DND-41 (cell line): ENCODE measurements at regions not wholly inside any gene's neighbourhood (a gene's known extent, or its start where the extent isn't known, plus 50 kb on each side); places are given as distances from the start of the nearest gene placed in this dataset.

ENCODE experiments used
- ATAC-seq: fragments of 200-7000 bp; cut with Tn5 transposase; 3 replicates; pipeline ENCODE4 v1.9.1; 2021; ENCODE audit warnings: low read depth; ENCODE audit not compliant: insufficient read depth
- DNase-seq: peaks from one replicate; pipeline ENCODE4 v3.0.0-alpha.2; 2020
- H2AFZ ChIP-seq: 2 replicates; pipeline ENCODE4 v1.6.0; 2012; ENCODE audit warnings: low read depth, low read length
- H3K27ac ChIP-seq: 2 replicates; pipeline ENCODE4 v1.5.1; 2012; ENCODE audit warnings: low read length, inconsistent platforms
- H3K27me3 ChIP-seq: fragments of 200-600 bp; sonication (generic); 2 replicates; pipeline ENCODE4 v1.6.0; 2012; ENCODE audit warnings: low read length, mild to moderate bottlenecking, inconsistent platforms; ENCODE audit not compliant: insufficient read depth, poor library complexity
- H3K36me3 ChIP-seq: 2 replicates; pipeline ENCODE4 v1.5.1; 2012; ENCODE audit warnings: low read length, inconsistent platforms; ENCODE audit not compliant: insufficient read depth
- H3K4me1 ChIP-seq: 2 replicates; pipeline ENCODE4 v1.5.1; 2012; ENCODE audit warnings: mild to moderate bottlenecking, low read length; ENCODE audit not compliant: insufficient read depth
- H3K4me2 ChIP-seq: 2 replicates; pipeline ENCODE4 v1.6.0; 2012; ENCODE audit warnings: mild to moderate bottlenecking, moderate library complexity, low read length, inconsistent platforms; ENCODE audit not compliant: insufficient read depth
- H3K4me3 ChIP-seq, 2 experiments: fragments of 200-600 bp in 1 of 2; shearing (Covaris generic) in 1 of 2; 2 replicates each; pipeline ENCODE4 v1.5.1; 2012 to 2016; ENCODE audit warnings: inconsistent platforms in 2 of 2, low read length in 2 of 2, mild to moderate bottlenecking in 2 of 2, low read depth in 1 of 2, moderate library complexity in 1 of 2
- H3K79me2 ChIP-seq: 2 replicates; pipeline ENCODE4 v1.6.0; 2012; ENCODE audit warnings: low read length, inconsistent platforms; ENCODE audit not compliant: insufficient read depth
- H3K9ac ChIP-seq: 2 replicates; pipeline ENCODE4 v1.6.0; 2012; ENCODE audit warnings: low read depth, mild to moderate bottlenecking, inconsistent platforms, low read length, moderate library complexity
- H3K9me3 ChIP-seq: 2 replicates; pipeline ENCODE4 v1.5.1; 2012; ENCODE audit warnings: low read length, moderate library complexity, mild to moderate bottlenecking, inconsistent platforms; ENCODE audit not compliant: insufficient read depth, severe bottlenecking
- H4K20me1 ChIP-seq: 2 replicates; pipeline ENCODE4 v1.6.0; 2012; ENCODE audit warnings: low read length; ENCODE audit not compliant: insufficient read depth
- EZH2 ChIP-seq: IDR thresholded peaks from 3 replicates; pipeline ENCODE4 v1.6.1; 2012; ENCODE audit warnings: borderline replicate concordance, low read depth, mild to moderate bottlenecking, moderate library complexity, low read length, inconsistent platforms; ENCODE audit not compliant: severe bottlenecking
- TF ChIP-seq, protein P1 (sequence below): IDR thresholded peaks from 2 replicates; pipeline ENCODE4 v1.5.1; 2012; ENCODE audit warnings: borderline replicate concordance, low read length, moderate library complexity, mild to moderate bottlenecking; ENCODE audit not compliant: poor library complexity, severe bottlenecking; ENCODE audit errors: extremely low read depth

DNA sequence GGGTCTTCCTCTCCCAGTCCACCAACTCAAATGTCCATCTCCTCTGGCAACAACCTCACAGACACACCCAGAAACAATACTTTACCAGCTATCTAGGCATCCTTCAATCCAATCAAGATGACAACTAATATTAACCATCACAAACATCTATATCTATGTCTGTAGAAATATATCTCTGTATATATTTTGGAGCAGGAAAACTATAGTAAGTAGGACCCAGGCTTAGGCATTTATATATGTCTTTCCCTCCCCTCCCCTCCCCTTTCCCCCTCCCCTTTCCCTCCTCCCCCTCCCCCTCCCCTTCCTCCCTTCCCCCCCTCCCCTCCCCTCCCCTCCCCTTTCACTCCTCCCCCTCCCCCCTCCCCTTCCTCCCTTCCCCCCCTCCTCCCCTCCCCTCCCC lies 210.5 kb downstream of the RNF144A start:
- ATAC-seq = no peak
- no peak for DNase-seq
- no peaks in the 10 kb centered on the region for H4K20me1 ChIP-seq
- no peak overlapping the region for H2AFZ ChIP-seq
- H3K36me3 ChIP-seq = no peaks in the 10 kb centered on the region
- no peaks in the 10 kb centered on the region for H3K9me3 ChIP-seq
- H3K9ac ChIP-seq = no peak overlapping the region
- no peak overlapping the region for H3K27ac ChIP-seq
- H3K27me3 ChIP-seq = no peaks in the 10 kb centered on the region
- no peak overlapping the region for H3K4me2 ChIP-seq
- no peaks in the 10 kb centered on the region for H3K79me2 ChIP-seq
- no peak overlapping the region for H3K4me3 ChIP-seq
- H3K4me1 ChIP-seq = no peaks in the 10 kb centered on the region
- TF ChIP-seq EZH2 = no peak
- TF ChIP-seq, protein P1, sequence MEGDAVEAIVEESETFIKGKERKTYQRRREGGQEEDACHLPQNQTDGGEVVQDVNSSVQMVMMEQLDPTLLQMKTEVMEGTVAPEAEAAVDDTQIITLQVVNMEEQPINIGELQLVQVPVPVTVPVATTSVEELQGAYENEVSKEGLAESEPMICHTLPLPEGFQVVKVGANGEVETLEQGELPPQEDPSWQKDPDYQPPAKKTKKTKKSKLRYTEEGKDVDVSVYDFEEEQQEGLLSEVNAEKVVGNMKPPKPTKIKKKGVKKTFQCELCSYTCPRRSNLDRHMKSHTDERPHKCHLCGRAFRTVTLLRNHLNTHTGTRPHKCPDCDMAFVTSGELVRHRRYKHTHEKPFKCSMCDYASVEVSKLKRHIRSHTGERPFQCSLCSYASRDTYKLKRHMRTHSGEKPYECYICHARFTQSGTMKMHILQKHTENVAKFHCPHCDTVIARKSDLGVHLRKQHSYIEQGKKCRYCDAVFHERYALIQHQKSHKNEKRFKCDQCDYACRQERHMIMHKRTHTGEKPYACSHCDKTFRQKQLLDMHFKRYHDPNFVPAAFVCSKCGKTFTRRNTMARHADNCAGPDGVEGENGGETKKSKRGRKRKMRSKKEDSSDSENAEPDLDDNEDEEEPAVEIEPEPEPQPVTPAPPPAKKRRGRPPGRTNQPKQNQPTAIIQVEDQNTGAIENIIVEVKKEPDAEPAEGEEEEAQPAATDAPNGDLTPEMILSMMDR = no peak

DNA sequence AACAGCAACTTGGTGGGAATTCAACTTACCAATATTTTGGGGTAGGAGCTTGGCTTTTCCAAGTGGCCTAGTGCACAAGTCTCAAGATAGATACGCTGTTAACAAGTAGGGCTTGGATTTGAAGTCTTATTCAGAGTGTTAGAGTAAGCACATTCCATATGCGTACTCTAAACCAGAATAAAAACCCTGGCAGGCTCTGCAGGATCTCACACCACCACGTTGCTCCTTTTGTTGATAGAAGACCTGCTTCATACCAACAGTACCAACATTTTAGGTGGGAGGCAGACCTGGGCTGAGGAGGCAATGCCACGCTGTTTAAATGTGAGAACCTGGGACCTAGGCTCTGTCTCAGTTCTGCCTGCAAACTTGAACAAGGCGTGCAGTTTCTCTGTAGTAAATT lies 214.0 kb downstream of the RNF144A start:
- no peak for ATAC-seq
- Histone ChIP-seq H3K27me3 (no peaks in the 10 kb centered on the region), H3K4me3 (no peak overlapping the region), H3K79me2 (no peaks in the 10 kb centered on the region), H3K9ac (no peak overlapping the region), H3K36me3 (no peaks in the 10 kb centered on the region), H3K4me2 (no peak overlapping the region), H3K4me1 (no peaks in the 10 kb centered on the region), H3K9me3 (no peaks in the 10 kb centered on the region), H3K27ac (no peak overlapping the region), H2AFZ (no peak overlapping the region), H4K20me1 (no peaks in the 10 kb centered on the region)
- no peak for DNase-seq
- TF ChIP-seq EZH2 = no peak
- TF ChIP-seq, protein P1 = no peak

DNA sequence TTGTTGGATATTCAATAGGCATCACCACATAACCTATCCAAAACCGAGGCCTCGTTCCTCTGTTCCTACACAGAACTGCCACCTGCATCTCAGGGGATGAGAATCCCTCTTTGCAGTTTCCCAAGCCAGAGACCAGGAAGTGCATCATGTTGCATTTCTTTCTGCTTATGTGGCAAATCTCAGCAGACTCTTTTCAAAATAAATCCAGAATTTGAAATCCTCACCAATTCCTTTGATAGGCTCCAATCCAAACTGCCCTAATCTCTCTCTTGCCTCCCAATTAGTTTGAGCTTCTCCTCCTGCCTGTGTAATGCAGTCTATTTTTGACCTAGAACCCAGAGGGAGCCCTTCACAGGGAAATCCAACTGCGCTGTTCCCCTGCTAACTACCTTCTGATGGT lies 215.5 kb downstream of the RNF144A start:
- H4K20me1 ChIP-seq = no peaks in the 10 kb centered on the region
- ATAC-seq (no peak), DNase-seq (no peak)
- H3K4me2 ChIP-seq = no peak overlapping the region
- H3K27me3 ChIP-seq = no peaks in the 10 kb centered on the region
- no peak overlapping the region for H2AFZ ChIP-seq
- H3K27ac ChIP-seq = no peak overlapping the region
- no peaks in the 10 kb centered on the region for H3K9me3 ChIP-seq
- no peaks in the 10 kb centered on the region for H3K4me1 ChIP-seq
- no peaks in the 10 kb centered on the region for H3K36me3 ChIP-seq
- H3K9ac ChIP-seq = no peak overlapping the region
- no peaks in the 10 kb centered on the region for H3K79me2 ChIP-seq
- no peak for TF ChIP-seq EZH2
- TF ChIP-seq, protein P1 = no peak
- H3K4me3 ChIP-seq = no peak overlapping the region

DNA sequence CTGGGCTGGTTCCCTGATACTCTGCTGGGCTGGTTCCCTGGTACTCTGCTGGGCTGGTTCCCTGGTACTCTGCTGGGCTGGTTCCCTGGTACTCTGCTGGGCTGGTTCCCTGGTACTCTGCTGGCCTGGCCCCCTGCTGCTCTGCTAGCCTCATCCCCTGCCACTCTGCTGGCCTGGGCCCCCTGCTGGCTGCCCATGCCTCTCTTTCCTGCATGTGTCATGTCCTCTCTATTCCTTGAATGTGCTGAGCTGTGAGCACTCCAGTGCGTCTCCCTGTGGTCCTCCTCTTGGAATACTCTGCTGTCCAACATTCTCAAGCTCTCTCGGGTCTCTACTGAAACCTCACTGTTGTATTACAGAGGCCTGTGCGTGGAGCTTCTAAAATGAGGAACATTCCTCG lies 216.3 kb downstream of the RNF144A start:
- TF ChIP-seq, protein P1 = peak; percentile 34
- TF ChIP-seq EZH2 = no peak
- H2AFZ ChIP-seq = no peak overlapping the region
- no peak overlapping the region for H3K4me2 ChIP-seq
- DNase-seq = no peak
- H3K79me2 ChIP-seq = no peaks in the 10 kb centered on the region
- H3K9me3 ChIP-seq = no peaks in the 10 kb centered on the region
- H3K27ac ChIP-seq = no peak overlapping the region
- ATAC-seq = peak; percentile 62
- H4K20me1 ChIP-seq = no peaks in the 10 kb centered on the region
- no peaks in the 10 kb centered on the region for H3K4me1 ChIP-seq
- no peak overlapping the region for H3K9ac ChIP-seq
- no peaks in the 10 kb centered on the region for H3K27me3 ChIP-seq
- no peaks in the 10 kb centered on the region for H3K36me3 ChIP-seq
- no peak overlapping the region for H3K4me3 ChIP-seq
